OCI-LY3 (cell line): ENCODE measurements at regions not wholly inside any gene's neighbourhood (a gene's known extent, or its start where the extent isn't known, plus 50 kb on each side); places are given as distances from the start of the nearest gene placed in this dataset.

ENCODE experiments used
- H2AFZ ChIP-seq: fragments of 200-600, 300-600 bp; shearing (Covaris generic); 2 replicates; pipeline ENCODE4 v1.6.0; 2014; ENCODE audit warnings: antibody characterized with exemption, low read depth, low read length
- H3K27ac ChIP-seq: fragments of 200-600, 300-600 bp; sonication (generic); 2 replicates; pipeline ENCODE4 v1.5.1; 2014; ENCODE audit warnings: mild to moderate bottlenecking, low read length, moderate library complexity, mixed read lengths
- H3K27me3 ChIP-seq: fragments of 200-600, 300-600 bp; sonication (generic); 2 replicates; pipeline ENCODE4 v1.6.1; 2014; ENCODE audit warnings: low read depth, low read length, mixed read lengths
- H3K36me3 ChIP-seq: fragments of 200-600, 300-600 bp; sonication (generic); replicated peaks from 2 replicates; pipeline ENCODE3; 2014; ENCODE audit warnings: low read depth, low read length, mixed read lengths
- H3K4me1 ChIP-seq: fragments of 300-600, 200-600 bp; sonication (generic); 2 replicates; pipeline ENCODE4 v1.6.1; 2014; ENCODE audit warnings: low read length, mixed read lengths
- H3K4me2 ChIP-seq: fragments of 200-600, 300-600 bp; sonication (generic); 2 replicates; pipeline ENCODE4 v1.6.1; 2014; ENCODE audit warnings: low read length, mixed read lengths
- H3K4me3 ChIP-seq: fragments of 300-600, 200-600 bp; sonication (generic); 2 replicates; pipeline ENCODE4 v1.5.1; 2014; ENCODE audit warnings: antibody characterized with exemption, mild to moderate bottlenecking, low read length, moderate library complexity
- H3K79me2 ChIP-seq: fragments of 300-600, 200-600 bp; shearing (Covaris generic); 2 replicates; pipeline ENCODE4 v1.6.1; 2014; ENCODE audit warnings: mild to moderate bottlenecking, low read length, mixed read lengths
- H3K9ac ChIP-seq: fragments of 300-600, 200-600 bp; shearing (Covaris generic); 2 replicates; pipeline ENCODE4 v1.6.0; 2014; ENCODE audit warnings: mild to moderate bottlenecking, low read length, moderate library complexity
- H3K9me3 ChIP-seq: fragments of 200-600, 300-600 bp; shearing (Covaris generic); 2 replicates; pipeline ENCODE4 v1.6.1; 2014; ENCODE audit warnings: low read length, mixed read lengths; ENCODE audit not compliant: insufficient read depth
- H4K20me1 ChIP-seq: fragments of 200-600, 300-600 bp; sonication (generic); 2 replicates; pipeline ENCODE4 v1.6.1; 2016; ENCODE audit warnings: low read length, mixed read lengths; ENCODE audit not compliant: insufficient read depth
- EZH2phosphoT487 ChIP-seq: fragments of 200-600 bp; shearing (Covaris generic); IDR thresholded peaks from 2 replicates; pipeline ENCODE4 v1.6.1; 2018; ENCODE audit warnings: antibody characterized with exemption, mixed run types, low read depth
- TF ChIP-seq, protein P1 (sequence below): fragments of 200-600, 300-600 bp; sonication (generic); IDR thresholded peaks from 2 replicates; pipeline ENCODE4 v1.5.1; 2014; ENCODE audit warnings: antibody characterized with exemption, low read length, low read depth

GRCh38 chr4:10276152-10276551, 159.6 kb upstream of the WDR1 start:
- Histone ChIP-seq H3K79me2 (no peaks in the 10 kb centered on the region), H2AFZ (no peak overlapping the region), H3K4me1 (no peaks in the 10 kb centered on the region), H4K20me1 (no peaks in the 10 kb centered on the region), H3K4me3 (no peak overlapping the region), H3K4me2 (no peak overlapping the region), H3K27ac (no peak overlapping the region), H3K36me3 (no peaks in the 10 kb centered on the region), H3K9me3 (no peaks in the 10 kb centered on the region), H3K27me3 (peaks cover 58% of the 10 kb centered on the region), H3K9ac (no peak overlapping the region)
- no peak for TF ChIP-seq EZH2phosphoT487
- TF ChIP-seq, protein P1, sequence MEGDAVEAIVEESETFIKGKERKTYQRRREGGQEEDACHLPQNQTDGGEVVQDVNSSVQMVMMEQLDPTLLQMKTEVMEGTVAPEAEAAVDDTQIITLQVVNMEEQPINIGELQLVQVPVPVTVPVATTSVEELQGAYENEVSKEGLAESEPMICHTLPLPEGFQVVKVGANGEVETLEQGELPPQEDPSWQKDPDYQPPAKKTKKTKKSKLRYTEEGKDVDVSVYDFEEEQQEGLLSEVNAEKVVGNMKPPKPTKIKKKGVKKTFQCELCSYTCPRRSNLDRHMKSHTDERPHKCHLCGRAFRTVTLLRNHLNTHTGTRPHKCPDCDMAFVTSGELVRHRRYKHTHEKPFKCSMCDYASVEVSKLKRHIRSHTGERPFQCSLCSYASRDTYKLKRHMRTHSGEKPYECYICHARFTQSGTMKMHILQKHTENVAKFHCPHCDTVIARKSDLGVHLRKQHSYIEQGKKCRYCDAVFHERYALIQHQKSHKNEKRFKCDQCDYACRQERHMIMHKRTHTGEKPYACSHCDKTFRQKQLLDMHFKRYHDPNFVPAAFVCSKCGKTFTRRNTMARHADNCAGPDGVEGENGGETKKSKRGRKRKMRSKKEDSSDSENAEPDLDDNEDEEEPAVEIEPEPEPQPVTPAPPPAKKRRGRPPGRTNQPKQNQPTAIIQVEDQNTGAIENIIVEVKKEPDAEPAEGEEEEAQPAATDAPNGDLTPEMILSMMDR, result no peak

DNA sequence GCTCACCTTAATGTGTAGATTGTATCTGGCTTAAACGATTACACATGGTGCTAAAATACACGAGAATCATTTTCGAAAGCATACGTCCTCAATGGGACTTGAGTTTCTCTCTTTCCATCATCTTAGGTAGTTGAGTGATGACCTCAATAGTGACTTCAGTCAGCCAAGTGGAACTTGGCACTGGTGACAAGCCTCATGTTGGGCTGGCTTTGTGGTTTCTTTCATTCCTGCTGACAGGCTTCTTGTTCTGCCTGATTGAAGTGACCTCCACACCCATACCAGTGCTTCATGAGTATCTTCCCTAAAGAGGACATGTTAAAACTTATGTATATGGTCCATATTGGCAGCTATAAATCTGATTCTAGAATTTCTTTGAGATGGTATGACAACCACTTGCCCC, 159.1 kb upstream of the WDR1 start:
- Histone ChIP-seq H3K4me3 (no peak overlapping the region), H3K27me3 (peaks cover 58% of the 10 kb centered on the region), H3K9ac (no peak overlapping the region), H4K20me1 (no peaks in the 10 kb centered on the region), H3K4me1 (no peaks in the 10 kb centered on the region), H3K79me2 (no peaks in the 10 kb centered on the region), H3K9me3 (no peaks in the 10 kb centered on the region), H3K36me3 (no peaks in the 10 kb centered on the region), H3K4me2 (no peak overlapping the region), H3K27ac (no peak overlapping the region), H2AFZ (no peak overlapping the region)
- TF ChIP-seq, protein P1, result no peak

GRCh38 chr4:10273030-10273429, 156.4 kb upstream of the WDR1 start:
- Histone ChIP-seq H3K36me3 (no peaks in the 10 kb centered on the region), H3K4me1 (no peaks in the 10 kb centered on the region), H2AFZ (no peak overlapping the region), H3K9me3 (no peaks in the 10 kb centered on the region), H4K20me1 (no peaks in the 10 kb centered on the region), H3K4me3 (no peak overlapping the region), H3K79me2 (no peaks in the 10 kb centered on the region), H3K4me2 (no peak overlapping the region), H3K27ac (no peak overlapping the region), H3K27me3 (peaks cover 62% of the 10 kb centered on the region), H3K9ac (no peak overlapping the region)
- TF ChIP-seq, protein P1, result no peak
- TF ChIP-seq EZH2phosphoT487, result no peak

DNA sequence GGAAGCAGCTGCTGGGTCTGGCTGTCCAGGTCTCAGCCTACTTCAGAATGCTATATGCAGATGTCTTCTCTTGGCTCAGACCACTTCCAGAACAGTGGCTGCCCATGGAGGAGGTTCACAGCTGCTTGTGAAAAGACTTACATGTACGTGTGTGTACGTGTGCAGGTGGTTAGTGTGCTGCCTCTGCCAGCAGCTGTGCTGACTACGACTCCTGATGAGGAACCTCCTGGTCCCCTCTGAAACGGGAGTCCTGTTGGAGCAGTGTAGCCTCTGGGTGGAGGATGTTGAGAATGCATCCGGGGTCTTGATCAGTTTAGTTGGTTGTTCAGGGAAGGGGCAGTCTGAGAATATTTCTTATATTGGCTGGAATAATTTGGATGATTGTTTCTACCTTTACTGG, 155.9 kb upstream of the WDR1 start:
- H3K27ac ChIP-seq, result no peak overlapping the region
- no peak overlapping the region for H3K4me2 ChIP-seq
- H3K27me3 ChIP-seq, result peaks cover 60% of the 10 kb centered on the region
- no peaks in the 10 kb centered on the region for H3K9me3 ChIP-seq
- H3K4me1 ChIP-seq, result no peaks in the 10 kb centered on the region
- H4K20me1 ChIP-seq, result no peaks in the 10 kb centered on the region
- no peak overlapping the region for H2AFZ ChIP-seq
- no peak overlapping the region for H3K9ac ChIP-seq
- H3K79me2 ChIP-seq, result no peaks in the 10 kb centered on the region
- TF ChIP-seq, protein P1, result no peak
- H3K36me3 ChIP-seq, result no peaks in the 10 kb centered on the region
- no peak overlapping the region for H3K4me3 ChIP-seq
